GM11168 (cell line): ENCODE measurements at regions not wholly inside any gene's neighbourhood (a gene's known extent, or its start where the extent isn't known, plus 50 kb on each side); places are given as distances from the start of the nearest gene placed in this dataset.

Source experiments
- in situ Hi-C: fragments of 300-500 bp; cut with MboI; formaldehyde crosslinking; loops from one replicate; pipeline ENCODE4 v1.12.0; 2022; ENCODE audit warnings: low sequenced_read_pairs; ENCODE audit not compliant: unreplicated experiment

DNA sequence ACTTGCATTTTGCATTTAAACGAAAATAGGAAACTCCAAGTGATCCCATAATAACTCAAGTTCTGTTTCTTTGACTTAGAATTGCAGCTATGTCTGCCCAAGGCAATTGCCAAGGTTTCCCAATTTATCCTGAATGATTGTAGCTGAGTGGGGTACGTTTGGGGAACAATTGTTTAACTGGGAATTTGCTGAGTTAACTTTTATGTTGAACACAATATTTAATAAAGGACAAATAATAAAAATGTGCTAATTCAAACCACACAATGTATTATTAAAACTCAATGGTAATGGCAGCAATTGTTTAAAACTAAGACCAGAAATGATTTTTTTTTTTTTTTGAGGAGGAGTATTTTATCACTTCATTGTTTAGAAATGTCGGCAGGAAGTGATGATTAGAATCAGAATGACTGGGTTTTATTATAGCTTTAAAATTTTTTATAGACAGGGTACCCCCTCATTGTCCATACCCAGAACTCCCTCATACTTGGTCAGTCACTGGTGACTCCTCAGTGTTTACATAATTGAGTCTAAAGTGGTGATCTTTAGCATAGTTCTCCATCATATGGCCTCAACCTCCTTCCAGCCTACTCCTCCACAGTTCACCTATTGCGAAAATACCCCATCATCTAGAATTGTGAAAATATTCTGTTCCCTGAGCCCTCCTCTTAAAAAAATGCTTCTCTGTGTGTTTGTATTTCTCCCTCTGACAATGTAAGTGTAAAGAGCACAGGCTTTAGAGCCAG is 389.2 kb upstream of the CITED2 start:
- in situ Hi-C loops: loop anchor here (25.0 kb wide), 1 partner anchor 376 kb away; no protein-coding TSS in a partner anchor

- in situ Hi-C loops: loop anchor here (25.0 kb wide), 1 partner anchor 375 kb away; no protein-coding TSS in a partner anchor
Measured at GRCh38 chr6:139762587-139763031, 388.2 kb upstream of the CITED2 start.

DNA sequence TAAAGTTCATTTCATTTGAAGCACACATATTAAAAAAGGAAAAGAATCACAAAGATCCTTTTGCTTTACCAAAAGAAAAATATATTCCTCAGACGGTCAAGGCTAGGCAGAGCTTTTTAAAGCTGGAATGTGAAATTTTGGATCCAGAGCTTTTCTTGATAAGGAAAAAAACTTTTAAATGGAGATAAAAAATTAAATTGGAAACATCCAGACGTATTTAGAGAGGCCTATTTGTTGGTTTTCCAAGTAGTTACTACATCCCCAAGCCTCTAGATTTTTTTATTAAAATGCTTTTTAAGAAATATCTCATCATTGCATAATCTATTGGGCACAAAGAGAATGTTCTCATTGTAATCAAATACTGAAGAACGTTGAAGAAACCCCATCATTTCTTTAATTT is 385.7 kb upstream of the CITED2 start:
- in situ Hi-C loops: loop anchor here (25.0 kb wide), 1 partner anchor 373 kb away; no protein-coding TSS in a partner anchor

DNA sequence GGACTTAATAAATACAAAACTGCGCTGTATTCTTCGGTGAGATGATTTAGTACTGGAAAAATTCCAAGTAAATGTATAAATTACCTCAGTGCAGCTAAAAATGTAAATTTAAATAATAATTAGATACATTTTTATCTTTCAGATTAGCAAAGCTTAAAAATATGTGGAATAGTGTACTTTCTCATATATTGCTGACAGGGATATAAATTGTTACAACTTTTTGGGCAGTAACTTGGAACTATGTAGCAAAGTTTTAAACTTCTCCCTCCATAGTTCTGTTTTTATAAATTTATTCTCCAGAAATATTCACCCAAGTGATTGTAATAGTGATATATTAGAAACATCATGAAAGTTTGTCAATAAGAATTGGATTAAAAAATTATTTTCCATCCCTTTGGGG is 384.6 kb upstream of the CITED2 start:
- in situ Hi-C loops: loop anchor here (25.0 kb wide), 1 partner anchor 372 kb away; no protein-coding TSS in a partner anchor

DNA sequence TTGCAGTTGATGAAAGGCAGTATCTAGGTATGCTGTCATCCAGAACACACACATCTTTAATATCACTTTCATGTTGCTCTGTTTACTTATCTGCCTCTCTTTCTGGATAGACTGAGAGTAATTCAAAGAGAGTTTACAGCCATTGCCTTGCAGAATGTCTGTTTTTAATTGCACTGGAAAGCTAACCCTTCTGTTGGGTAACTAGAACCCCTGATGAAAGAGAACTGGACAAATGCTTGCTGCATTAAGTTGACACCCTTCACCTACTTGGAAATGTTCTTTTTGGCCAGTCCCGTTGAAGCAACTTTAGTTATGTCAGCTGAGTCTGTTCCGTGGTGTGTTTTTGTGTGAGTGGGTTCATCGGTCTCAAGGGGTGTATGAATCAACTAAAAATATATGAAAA is 383.8 kb upstream of the CITED2 start:
- in situ Hi-C loops: loop anchor here (25.0 kb wide), 1 partner anchor 371 kb away; no protein-coding TSS in a partner anchor

DNA sequence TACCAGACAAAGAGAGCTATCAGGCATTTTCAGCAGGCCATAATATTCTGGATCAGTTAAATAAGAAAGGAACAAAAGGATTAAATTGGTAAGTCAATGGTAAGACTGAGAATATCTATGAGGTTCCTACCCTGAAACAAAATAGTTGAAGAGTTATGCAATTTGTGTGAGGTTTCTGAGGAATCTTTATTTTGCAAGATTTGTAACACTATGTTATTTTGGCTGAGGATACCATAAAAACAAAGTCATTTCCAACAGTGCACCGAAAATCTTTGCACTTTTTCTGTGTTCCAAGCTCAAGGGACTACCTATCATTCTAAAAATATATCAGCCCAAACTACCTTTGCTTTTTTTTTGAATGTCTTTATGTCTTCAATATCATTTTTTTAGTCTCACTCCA is 383.3 kb upstream of the CITED2 start:
- in situ Hi-C loops: loop anchor here (25.0 kb wide), 1 partner anchor 370 kb away; no protein-coding TSS in a partner anchor

- in situ Hi-C loops: loop anchor here (25.0 kb wide), 1 partner anchor 369 kb away; no protein-coding TSS in a partner anchor
Measured at GRCh38 chr6:139756381-139756780, 381.9 kb upstream of the CITED2 start.

DNA sequence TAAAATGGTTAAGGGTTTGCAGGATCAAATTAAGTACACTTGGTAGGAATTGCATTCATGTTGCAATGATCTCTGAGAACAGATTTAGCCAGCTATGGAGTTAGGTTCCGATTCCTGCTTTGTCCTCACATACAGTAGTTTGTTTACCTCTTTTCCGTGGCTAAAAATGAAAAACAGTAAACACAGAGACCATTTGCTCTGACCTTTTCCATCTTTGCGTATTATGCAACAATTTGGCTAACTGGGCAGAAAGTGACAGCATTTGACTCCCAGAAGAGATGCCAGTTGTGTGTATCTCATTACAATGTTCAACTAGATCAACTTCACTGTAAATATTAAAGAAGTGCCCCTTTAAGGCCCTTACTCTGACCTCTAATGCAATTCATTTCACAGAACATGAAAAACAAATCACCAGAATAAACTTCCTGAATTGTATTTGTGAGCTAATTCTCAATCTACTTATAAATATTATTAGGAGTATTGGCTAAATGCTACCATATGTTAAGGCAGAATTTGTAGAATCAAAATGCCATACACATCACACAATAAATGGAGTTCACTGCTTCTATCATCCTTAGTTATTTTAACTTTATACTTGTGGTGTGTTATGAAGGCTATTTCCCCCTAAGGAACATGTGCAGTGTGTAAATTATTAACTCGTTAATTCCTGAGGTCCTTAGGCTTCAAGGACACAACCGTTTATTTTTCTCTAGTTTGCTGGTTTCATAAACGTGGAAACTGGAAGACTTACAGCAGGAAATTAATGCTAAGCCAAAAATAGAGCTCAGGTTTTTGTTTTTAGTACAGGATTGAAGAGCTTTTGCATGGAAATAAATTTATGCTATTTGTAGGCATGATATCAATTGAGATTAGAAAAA is 380.7 kb upstream of the CITED2 start:
- in situ Hi-C loops: loop anchor here (25.0 kb wide), 1 partner anchor 368 kb away; no protein-coding TSS in a partner anchor

- in situ Hi-C loops: loop anchor here (25.0 kb wide), 1 partner anchor 366 kb away; no protein-coding TSS in a partner anchor
Measured at GRCh38 chr6:139753198-139753861, 378.9 kb upstream of the CITED2 start.

- in situ Hi-C loops: loop anchor here (25.0 kb wide), 1 partner anchor 365 kb away; no protein-coding TSS in a partner anchor
Measured at GRCh38 chr6:139752086-139752485, 377.6 kb upstream of the CITED2 start.

DNA sequence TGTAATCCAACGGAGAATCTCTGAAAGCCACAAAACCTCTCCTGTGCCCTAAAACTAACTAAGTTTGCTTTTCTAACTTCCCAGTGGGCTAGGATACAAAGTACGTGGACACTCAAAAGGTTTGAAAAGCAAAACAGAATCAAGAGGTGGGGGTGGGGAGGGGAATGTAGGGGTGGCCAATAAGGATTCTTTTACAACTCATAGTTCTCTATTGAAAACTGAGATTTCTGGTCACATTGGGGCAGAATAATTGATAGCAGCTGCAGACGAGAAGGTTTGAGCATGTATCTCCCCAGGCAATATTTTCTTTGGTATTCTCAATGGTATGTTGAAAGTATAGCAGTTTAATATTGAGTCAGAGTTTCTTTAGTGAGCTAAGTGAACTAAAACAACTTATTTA is 376.7 kb upstream of the CITED2 start:
- in situ Hi-C loops: loop anchor here (25.0 kb wide), 1 partner anchor 364 kb away; no protein-coding TSS in a partner anchor

GRCh38 chr6:139748353-139749146 is 374.1 kb upstream of the CITED2 start:
- in situ Hi-C loops: no loop called here

- in situ Hi-C loops: no loop called here
Measured at GRCh38 chr6:139747154-139747553, 372.7 kb upstream of the CITED2 start.

DNA sequence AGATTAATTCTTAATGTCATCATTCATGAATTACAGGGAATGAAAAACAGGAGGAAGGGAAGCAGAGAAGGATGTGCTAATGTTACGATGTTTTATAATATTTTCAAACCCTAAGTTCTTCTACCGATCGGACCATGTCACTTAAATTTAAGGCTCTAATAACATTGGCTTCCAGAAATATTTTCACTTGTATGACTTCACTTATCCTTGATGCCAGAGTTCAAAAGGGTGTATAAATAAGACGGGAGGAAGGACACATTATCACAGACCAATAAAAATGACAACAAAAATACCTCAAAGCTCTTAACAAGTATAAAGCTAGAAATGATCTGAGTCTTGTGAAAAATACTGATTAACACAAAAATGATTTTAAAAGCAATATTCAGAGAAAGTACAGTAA is 370.4 kb upstream of the CITED2 start:
- in situ Hi-C loops: no loop called here

DNA sequence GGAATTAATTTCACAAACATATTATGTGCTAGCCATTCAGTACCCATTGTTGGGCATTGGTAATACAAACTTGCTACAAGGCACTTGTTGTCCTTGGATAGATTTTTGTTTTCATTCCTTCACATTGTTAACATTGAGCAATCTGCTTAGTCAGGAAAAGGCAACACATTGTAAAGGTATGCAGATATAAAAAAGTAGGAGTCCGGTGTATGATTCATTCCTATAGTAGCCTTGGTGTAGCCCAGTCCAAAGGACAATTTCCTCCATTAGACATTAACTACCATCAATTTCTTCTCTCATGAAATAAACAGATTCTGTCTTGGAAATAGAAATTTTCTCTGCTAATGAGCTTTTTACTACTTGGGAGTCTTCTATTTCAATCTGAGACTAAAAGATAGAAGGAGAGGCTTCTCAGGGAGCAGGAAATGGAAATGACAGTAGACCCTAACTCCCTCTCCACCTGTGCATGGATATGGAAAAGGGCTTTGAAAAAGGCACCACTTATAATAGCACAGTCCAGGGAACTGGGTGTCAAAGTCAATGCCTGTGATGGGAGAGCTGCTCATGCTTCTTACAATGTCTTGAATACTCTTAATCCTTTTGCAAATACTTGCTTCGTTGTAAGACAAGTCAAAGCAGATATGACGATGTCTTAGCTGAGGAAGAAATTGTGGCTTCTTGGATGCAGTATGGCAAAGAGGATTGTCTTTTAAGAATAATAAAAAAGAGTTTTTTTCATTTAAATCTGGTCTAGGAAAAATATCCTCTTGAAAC is 369.4 kb upstream of the CITED2 start:
- in situ Hi-C loops: no loop called here

DNA sequence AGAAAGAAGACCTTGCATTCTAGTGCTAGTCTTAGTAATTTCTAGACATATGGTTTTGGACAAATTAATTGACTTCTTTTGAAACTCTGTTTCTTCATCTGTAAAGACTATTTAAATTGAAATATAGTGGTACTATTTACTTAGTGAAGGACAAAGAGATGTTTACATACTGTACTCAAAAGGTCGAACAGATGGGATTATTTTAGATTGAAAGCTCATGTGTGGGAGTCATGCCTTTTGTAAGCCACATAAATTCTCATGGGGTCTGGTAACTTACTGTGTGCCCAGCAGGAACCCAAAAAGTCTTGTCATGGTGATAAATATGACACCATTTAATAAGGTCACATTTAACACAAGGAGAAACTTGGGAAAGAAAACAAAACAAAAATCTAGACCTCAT is 368.2 kb upstream of the CITED2 start:
- in situ Hi-C loops: no loop called here

GRCh38 chr6:139738801-139739455 is 364.5 kb upstream of the CITED2 start:
- in situ Hi-C loops: no loop called here

GRCh38 chr6:139736325-139736906 is 362.0 kb upstream of the CITED2 start:
- in situ Hi-C loops: no loop called here
